HFF-Myc (cell line): ENCODE measurements at regions not wholly inside any gene's neighbourhood (a gene's known extent, or its start where the extent isn't known, plus 50 kb on each side); places are given as distances from the start of the nearest gene placed in this dataset.
"Not testable (repeated sequence)": the region's sequence is repeated elsewhere in the genome, so short reads cannot be mapped to it uniquely, and the experiment has no call there.

Experiments
- DNase-seq: peaks from one replicate; pipeline ENCODE4 v3.0.0-alpha.2; 2011; ENCODE audit warnings: low read depth; ENCODE audit errors: extremely low read depth
- H3K4me3 ChIP-seq: replicated peaks from 2 replicates; pipeline ENCODE4 v1.5.1; 2011; ENCODE audit warnings: low read depth, mild to moderate bottlenecking, control low read depth, low read length
- TF ChIP-seq, protein P1 (sequence below): IDR thresholded peaks from 2 replicates; pipeline ENCODE4 v1.5.1; 2012; ENCODE audit warnings: mild to moderate bottlenecking, low read depth, low read length, control low read depth; ENCODE audit errors: missing control alignments

GRCh38 chr15:95142531-95142930 lies 911.2 kb downstream of the MCTP2 start:
- TF ChIP-seq, protein P1, sequence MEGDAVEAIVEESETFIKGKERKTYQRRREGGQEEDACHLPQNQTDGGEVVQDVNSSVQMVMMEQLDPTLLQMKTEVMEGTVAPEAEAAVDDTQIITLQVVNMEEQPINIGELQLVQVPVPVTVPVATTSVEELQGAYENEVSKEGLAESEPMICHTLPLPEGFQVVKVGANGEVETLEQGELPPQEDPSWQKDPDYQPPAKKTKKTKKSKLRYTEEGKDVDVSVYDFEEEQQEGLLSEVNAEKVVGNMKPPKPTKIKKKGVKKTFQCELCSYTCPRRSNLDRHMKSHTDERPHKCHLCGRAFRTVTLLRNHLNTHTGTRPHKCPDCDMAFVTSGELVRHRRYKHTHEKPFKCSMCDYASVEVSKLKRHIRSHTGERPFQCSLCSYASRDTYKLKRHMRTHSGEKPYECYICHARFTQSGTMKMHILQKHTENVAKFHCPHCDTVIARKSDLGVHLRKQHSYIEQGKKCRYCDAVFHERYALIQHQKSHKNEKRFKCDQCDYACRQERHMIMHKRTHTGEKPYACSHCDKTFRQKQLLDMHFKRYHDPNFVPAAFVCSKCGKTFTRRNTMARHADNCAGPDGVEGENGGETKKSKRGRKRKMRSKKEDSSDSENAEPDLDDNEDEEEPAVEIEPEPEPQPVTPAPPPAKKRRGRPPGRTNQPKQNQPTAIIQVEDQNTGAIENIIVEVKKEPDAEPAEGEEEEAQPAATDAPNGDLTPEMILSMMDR = no peak
- DNase-seq = no peak
- no peak overlapping the region for H3K4me3 ChIP-seq

GRCh38 chr15:95146481-95146880 lies 915.1 kb downstream of the MCTP2 start:
- no peak overlapping the region for H3K4me3 ChIP-seq
- TF ChIP-seq, protein P1 = no peak
- no peak for DNase-seq

- TF ChIP-seq, protein P1 = no peak
These were observed 916.8 kb downstream of the MCTP2 start for GRCh38 chr15:95148183-95148582.

GRCh38 chr15:95149036-95149435 lies 917.7 kb downstream of the MCTP2 start:
- DNase-seq = no peak
- TF ChIP-seq, protein P1 = no peak
- H3K4me3 ChIP-seq = no peak overlapping the region

More at GRCh38 chr15:95148183-95148582, 916.8 kb downstream of the MCTP2 start:
- DNase-seq = no peak
- no peak overlapping the region for H3K4me3 ChIP-seq

DNA sequence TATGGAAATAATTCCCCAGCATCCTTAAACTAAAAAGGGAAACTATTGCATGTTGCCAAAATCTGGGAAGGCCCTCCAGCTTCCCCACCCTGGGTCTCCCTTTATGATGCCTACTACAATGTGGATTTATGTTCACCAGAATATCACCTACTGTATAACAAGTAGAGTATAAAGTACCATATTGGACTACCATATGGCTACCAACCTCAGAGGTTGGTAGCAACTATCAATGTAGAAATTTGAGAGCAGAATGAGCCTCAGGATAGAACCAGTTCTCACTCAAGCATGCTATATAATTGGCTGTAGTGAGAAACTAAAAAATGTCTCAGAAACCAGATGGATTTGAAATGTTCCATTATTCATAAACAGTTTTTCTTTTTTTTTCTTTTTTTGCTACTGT lies 918.4 kb downstream of the MCTP2 start:
- DNase-seq = no peak
- TF ChIP-seq, protein P1 = no peak
- no peak overlapping the region for H3K4me3 ChIP-seq

DNA sequence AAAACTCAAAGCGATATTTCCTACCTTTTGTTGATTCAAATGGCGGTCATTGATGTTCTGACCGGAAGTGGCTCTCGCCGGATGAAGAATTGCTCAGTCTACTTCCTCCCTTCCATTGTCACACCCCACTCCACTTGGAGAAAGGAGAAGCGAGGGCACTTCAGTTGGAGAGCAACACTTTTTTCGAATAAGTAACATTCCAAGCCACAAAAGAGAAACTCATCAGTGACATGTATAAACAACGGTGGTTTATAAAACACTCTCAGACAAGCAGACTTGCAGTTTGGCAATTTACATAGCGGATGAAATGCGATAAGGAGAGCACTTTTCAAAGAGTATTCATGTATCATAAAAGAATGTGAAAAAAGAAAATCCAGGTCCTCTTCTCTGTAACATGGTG lies 919.1 kb downstream of the MCTP2 start:
- no peak overlapping the region for H3K4me3 ChIP-seq
- TF ChIP-seq, protein P1 = no peak
- no peak for DNase-seq

DNA sequence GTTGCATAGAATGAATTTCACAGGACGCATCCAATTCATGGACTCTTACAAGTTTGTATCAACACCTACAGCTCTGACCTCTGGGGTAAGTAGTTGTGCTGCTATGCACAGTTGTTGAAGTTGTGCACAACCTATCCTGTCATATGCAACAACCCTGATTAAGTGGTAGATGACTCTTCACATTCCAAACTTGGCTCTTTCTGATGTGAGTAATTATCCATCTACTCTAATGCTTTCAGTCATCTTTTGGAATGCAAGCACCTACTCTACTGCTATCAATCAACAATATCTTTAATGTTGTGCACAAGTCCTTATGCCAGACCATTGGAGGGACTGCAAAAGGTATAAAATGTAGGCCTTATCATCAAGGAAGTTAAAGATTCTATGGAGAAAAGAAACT lies 921.4 kb downstream of the MCTP2 start:
- no peak for DNase-seq
- H3K4me3 ChIP-seq = no peak overlapping the region
- TF ChIP-seq, protein P1 = no peak

DNA sequence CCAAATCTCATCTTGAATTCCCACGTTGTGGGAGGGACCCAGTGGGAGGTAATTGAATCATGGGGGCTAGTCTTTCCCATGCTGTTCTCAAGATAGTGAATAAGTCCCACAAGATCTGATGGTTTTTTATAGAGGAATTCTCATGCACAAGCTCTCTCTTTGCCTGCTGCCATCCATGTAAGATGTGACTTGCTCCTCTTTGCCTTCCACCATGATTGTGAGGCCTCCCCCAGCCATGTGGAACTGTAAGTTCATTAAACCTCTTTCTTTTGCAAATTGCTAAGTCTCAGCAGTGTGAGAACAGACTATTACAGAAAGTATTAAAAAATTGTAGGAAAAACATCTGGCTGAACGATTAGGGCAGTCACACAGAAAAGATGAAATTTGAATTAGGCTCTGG lies 921.8 kb downstream of the MCTP2 start:
- not testable (repeated sequence) for DNase-seq, H3K4me3 ChIP-seq
